LNCaP clone FGC (cell line): ENCODE measurements at regions not wholly inside any gene's neighbourhood (a gene's known extent, or its start where the extent isn't known, plus 50 kb on each side); places are given as distances from the start of the nearest gene placed in this dataset.

Experiments
- DNase-seq: peaks from one replicate; pipeline ENCODE4 v3.0.0-alpha.2; 2011; ENCODE audit warnings: low read depth
- H3K4me3 ChIP-seq: 2 replicates; pipeline ENCODE4 v1.5.1; 2011; ENCODE audit warnings: mild to moderate bottlenecking, low read depth, low read length, control low read depth
- TF ChIP-seq, protein P1 (sequence below): IDR thresholded peaks from 2 replicates; pipeline ENCODE4 v1.5.1; 2012; ENCODE audit warnings: mild to moderate bottlenecking; ENCODE audit not compliant: control insufficient read depth, insufficient read depth; ENCODE audit errors: extremely low read depth

DNA sequence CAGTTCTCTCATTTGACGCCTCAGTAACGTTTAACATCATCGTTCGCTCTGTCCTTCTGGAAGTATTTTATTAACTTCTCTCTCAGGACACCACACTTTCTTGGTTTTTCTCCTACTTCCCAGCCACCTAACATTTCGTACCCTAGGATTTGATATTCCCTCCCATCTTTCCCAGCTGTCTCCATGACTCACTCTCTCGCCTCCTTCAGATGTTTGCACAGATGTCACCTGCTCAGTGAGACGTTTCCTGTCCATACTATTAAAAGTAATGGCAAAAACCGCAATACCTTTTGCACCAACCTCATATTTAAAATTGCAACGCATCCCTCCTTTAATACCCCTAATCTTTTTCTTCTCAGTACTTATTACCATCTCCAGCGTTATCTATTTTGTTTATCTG lies 62.1 kb upstream of the SPRED1 start:
- no peak overlapping the region for H3K4me3 ChIP-seq
- TF ChIP-seq, protein P1, sequence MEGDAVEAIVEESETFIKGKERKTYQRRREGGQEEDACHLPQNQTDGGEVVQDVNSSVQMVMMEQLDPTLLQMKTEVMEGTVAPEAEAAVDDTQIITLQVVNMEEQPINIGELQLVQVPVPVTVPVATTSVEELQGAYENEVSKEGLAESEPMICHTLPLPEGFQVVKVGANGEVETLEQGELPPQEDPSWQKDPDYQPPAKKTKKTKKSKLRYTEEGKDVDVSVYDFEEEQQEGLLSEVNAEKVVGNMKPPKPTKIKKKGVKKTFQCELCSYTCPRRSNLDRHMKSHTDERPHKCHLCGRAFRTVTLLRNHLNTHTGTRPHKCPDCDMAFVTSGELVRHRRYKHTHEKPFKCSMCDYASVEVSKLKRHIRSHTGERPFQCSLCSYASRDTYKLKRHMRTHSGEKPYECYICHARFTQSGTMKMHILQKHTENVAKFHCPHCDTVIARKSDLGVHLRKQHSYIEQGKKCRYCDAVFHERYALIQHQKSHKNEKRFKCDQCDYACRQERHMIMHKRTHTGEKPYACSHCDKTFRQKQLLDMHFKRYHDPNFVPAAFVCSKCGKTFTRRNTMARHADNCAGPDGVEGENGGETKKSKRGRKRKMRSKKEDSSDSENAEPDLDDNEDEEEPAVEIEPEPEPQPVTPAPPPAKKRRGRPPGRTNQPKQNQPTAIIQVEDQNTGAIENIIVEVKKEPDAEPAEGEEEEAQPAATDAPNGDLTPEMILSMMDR = no peak
- no peak for DNase-seq

DNA sequence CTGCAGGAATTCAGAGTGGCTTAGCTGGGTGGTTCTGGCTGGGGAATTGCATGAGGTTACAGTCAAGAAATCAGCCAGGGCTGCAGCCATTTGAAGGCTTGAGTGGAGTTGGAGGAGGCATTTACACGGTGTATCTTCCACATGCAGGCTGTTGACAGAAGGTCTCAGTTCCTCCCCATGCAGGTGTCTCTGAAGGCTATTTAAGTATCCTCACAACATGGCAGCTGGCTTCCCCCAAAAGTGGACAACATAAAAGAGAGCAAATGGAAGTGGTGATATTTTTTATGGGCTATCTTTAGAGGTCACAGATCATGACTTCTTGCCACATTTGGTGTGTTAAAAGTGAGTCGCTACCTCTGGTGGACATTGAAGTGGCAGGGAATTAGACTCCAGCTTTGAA lies 60.1 kb upstream of the SPRED1 start:
- no peak overlapping the region for H3K4me3 ChIP-seq
- TF ChIP-seq, protein P1 = no peak
- DNase-seq = no peak

DNA sequence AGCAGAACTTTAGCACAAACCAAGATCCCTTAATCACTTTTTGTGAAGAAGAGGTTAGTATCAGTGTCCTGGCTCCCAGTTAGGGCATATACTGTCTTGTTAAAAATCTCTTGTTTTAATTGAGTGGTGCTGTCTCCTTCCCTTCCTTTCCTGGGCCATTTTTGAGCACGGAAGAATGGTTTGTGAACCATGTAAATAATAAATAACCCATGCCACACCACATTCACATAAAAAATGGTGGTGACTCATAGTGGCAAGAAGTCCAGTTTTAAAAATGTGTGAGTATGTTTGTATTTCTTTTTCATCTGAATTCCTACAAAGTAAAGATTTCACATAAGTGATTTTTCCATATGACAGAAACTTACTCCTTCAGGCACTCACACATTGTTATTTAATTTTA lies 59.1 kb upstream of the SPRED1 start:
- TF ChIP-seq, protein P1 = no peak
- H3K4me3 ChIP-seq = no peak overlapping the region
- DNase-seq = no peak

DNA sequence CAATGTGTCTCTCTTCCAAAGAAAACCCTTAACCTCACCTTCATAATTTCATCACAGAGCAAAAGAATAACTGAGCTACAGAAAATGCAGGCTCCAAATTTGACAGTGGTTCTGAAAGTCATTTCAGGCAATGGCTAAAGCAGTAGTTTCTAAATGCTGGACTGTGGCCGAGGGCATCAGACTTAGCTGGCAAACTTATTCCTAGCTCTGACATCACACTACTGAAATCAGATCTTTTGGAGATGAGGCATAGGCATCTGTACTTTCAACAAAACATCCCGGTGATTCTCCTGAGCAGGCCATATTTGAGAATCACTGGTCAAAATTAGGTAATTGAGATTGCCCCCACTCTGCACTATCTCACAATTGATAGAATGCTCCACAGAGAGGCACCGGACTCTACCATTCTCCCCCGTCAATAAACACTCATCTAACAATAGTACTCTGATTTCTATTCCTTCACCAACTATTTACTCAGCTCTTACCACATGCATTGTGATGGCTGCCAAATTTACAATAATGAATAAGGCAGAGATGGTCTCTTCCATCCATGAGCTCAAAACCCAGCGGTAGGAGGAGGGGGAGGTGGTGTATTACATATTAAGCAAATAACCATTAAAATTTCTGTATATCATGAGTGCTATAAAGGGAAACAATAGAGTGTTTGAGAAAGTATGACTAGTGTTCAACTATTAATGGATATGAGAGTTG lies 57.3 kb upstream of the SPRED1 start:
- no peak for DNase-seq
- H3K4me3 ChIP-seq = no peak overlapping the region
- TF ChIP-seq, protein P1 = no peak

DNA sequence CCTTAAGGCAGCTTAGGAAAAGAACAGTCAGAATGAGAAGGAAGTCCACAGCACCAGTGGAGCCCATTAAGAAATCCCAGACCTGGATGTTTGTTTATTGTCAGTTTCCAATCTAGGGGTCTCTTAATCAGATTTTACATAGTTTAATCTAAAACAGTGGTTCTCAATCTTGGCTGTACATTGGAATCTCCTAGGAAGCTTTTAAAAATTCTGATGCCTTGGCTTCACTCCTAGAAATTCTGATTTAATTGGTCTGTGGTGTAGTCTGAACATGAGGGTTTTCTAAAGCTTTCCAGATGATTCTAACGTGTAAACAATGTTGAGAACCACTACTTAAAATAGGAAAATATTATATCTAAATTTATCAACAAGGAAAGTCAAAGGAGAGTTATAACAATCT lies 56.6 kb upstream of the SPRED1 start:
- no peak for DNase-seq
- TF ChIP-seq, protein P1 = no peak
- H3K4me3 ChIP-seq = no peak overlapping the region

DNA sequence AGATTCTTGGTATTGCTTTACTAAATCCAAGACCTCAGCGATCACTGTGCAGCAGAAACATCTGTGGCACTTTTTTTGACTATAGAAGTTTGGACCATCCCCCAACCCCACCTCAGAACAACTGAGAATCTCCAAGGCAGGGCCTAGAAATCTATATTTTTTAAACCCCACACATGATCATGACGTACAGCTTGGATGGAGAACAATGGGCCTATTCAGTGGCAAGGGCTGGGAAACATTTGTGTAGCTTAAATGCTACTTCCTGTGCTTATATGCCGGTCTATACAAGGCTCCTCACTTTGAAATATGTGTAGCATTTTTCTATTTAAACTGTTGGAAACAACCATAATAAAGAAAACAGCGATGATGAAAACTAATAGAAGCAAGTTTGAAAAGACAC lies 55.1 kb upstream of the SPRED1 start:
- TF ChIP-seq, protein P1 = no peak
- DNase-seq = no peak
- no peak overlapping the region for H3K4me3 ChIP-seq

DNA sequence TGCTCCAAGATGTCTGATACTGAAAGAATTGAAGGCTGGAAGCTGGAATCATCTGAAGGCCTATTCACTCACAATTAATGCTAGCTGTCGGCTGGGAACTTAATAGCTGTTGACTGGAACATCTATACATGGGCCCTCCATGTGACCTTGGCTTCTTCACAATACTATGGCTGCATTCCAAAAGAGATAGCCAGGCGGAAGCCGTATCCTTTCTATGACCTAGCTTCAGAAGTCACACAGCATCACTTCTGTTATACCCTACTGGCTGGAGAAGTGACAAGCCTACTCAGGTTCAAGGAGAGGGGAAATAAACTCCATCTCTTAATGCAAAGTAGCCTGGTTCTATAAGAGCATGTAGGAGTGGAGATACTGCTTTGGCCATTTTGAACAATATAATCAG lies 50.9 kb upstream of the SPRED1 start:
- H3K4me3 ChIP-seq = no peak overlapping the region
- TF ChIP-seq, protein P1 = no peak
- no peak for DNase-seq
